GM12878 (cell line): ENCODE measurements at regions not wholly inside any gene's neighbourhood (a gene's known extent, or its start where the extent isn't known, plus 50 kb on each side); places are given as distances from the start of the nearest gene placed in this dataset.

Experiments
- ATAC-seq: fragments of 200-7000 bp; cut with Tn5 transposase; 3 replicates; pipeline ENCODE4 v1.9.1; 2020; ENCODE audit warnings: mild to moderate bottlenecking, moderate library complexity
- BruUV-seq: library from RNA; stranded (reverse); fragments of 400-500 nt; replicated peaks from 2 replicates; lab custom pipeline; 2021; lab: Mats Ljungman, UMichigan
- CTCF ChIA-PET: fragments of 300-600 bp; sonication (Branson Sonifier 250); formaldehyde crosslinking; extraction: SDS; loops from one replicate; lab custom pipeline; 2021; ENCODE audit warnings: inconsistent platforms; lab: Yijun Ruan, JAX
- POLR2A ChIA-PET: fragments of 350-600 bp; formaldehyde crosslinking; extraction: SDS; loops from one replicate; lab custom pipeline; 2021; ENCODE audit warnings: inconsistent platforms; lab: Charles Lee
- RAD21 ChIA-PET: fragments of 300-600 bp; sonication (Branson Sonifier 250); formaldehyde crosslinking; loops from one replicate; lab custom pipeline; 2023; ENCODE audit warnings: antibody characterized with exemption; ENCODE audit not compliant: unreplicated experiment; lab: Charles Lee
- SMC1A ChIA-PET: fragments of 300-600 bp; sonication (Branson Sonifier 250); formaldehyde crosslinking; loops from one replicate; lab custom pipeline; 2023; ENCODE audit not compliant: unreplicated experiment, uncharacterized antibody; lab: Charles Lee
- DNase-seq: peaks from one replicate; pipeline ENCODE4 v3.0.0-alpha.2; 2011; ENCODE audit warnings: low read depth, low spot score
- FAIRE-seq: peaks from 3 replicates; lab custom pipeline; 2011; peaks lifted over from hg19 to GRCh38; lab: Jason Lieb, UNC
- H2AFZ ChIP-seq: 2 replicates; pipeline ENCODE4 v1.6.0; 2011; ENCODE audit warnings: low read depth, low read length, control low read depth; ENCODE audit not compliant: control insufficient read depth
- H3K27ac ChIP-seq: 2 replicates; pipeline ENCODE4 v1.5.1; 2011; ENCODE audit warnings: control low read depth; ENCODE audit not compliant: control insufficient read depth, insufficient read depth
- H3K27me3 ChIP-seq, 2 experiments: replicated peaks in 1 of 2; 2 replicates each; pipeline versions ENCODE4 v1.6.0 to v1.6.1; 2011; ENCODE audit warnings: low read length in 1 of 2; ENCODE audit not compliant: control insufficient read depth in 2 of 2, insufficient read depth in 2 of 2
- H3K36me3 ChIP-seq, 2 experiments: 2 replicates each; pipeline ENCODE4 v1.5.1; 2011; ENCODE audit warnings: low read length in 1 of 2; ENCODE audit not compliant: control insufficient read depth in 2 of 2, insufficient read depth in 2 of 2
- H3K4me1 ChIP-seq: 2 replicates; pipeline ENCODE4 v1.6.1; 2011; ENCODE audit warnings: mild to moderate bottlenecking, low read length, moderate library complexity, mixed read lengths; ENCODE audit not compliant: control insufficient read depth, insufficient read depth
- H3K4me2 ChIP-seq: 2 replicates; pipeline ENCODE4 v1.6.0; 2011; ENCODE audit warnings: control low read depth; ENCODE audit not compliant: control insufficient read depth, insufficient read depth
- H3K4me3 ChIP-seq: fragments of 200-600 bp; sonication (generic); 2 replicates; pipeline ENCODE4 v1.5.1; 2016
- H3K79me2 ChIP-seq: 2 replicates; pipeline ENCODE4 v1.6.0; 2011; ENCODE audit warnings: low read length; ENCODE audit not compliant: control insufficient read depth, insufficient read depth
- H3K9ac ChIP-seq: 2 replicates; pipeline ENCODE4 v1.8.0; 2011; ENCODE audit warnings: low read length, control low read depth, mixed read lengths; ENCODE audit not compliant: control insufficient read depth, insufficient read depth
- H3K9me3 ChIP-seq: replicated peaks from 3 replicates; pipeline ENCODE4 v1.5.1; 2011; ENCODE audit warnings: mild to moderate bottlenecking, low read length; ENCODE audit not compliant: control insufficient read depth, insufficient read depth
- H4K20me1 ChIP-seq: 2 replicates; pipeline ENCODE4 v1.6.0; 2011; ENCODE audit not compliant: control insufficient read depth, insufficient read depth
- CHD2 ChIP-seq: IDR thresholded peaks from 2 replicates; pipeline ENCODE4 v1.6.1; 2011; ENCODE audit warnings: low read depth, low read length, improper control_type of control experiment, borderline replicate concordance
- CTCF ChIP-seq, 3 experiments: IDR thresholded peaks in 2 of 3; conservative IDR thresholded peaks in 1 of 3; 2 replicates each; pipeline ENCODE4 v1.5.1; 2011; ENCODE audit warnings: low read depth in 3 of 3, low read length in 3 of 3, mild to moderate bottlenecking in 3 of 3, control low read depth in 2 of 3, moderate library complexity in 2 of 3, inconsistent platforms in 1 of 3, mixed read lengths in 1 of 3; ENCODE audit not compliant: control insufficient read depth in 2 of 3, insufficient read depth in 1 of 3; ENCODE audit errors: extremely low read depth in 1 of 3
- GABPA ChIP-seq: IDR thresholded peaks from 2 replicates; pipeline ENCODE4 v1.6.1; 2014; ENCODE audit warnings: antibody characterized with exemption, low read depth, mild to moderate bottlenecking, inconsistent platforms
- JUNB ChIP-seq: IDR thresholded peaks from 2 replicates; pipeline ENCODE4 v1.6.1; 2016; ENCODE audit warnings: antibody characterized with exemption, mild to moderate bottlenecking
- WGBS: methylation state at CpG from one replicate; pipeline ENCODE4 v1.1.6; 2016; ENCODE audit warnings: low lambda C conversion rate; ENCODE audit not compliant: insufficient replicate concordance, insufficient coverage; ENCODE audit errors: missing lambda C conversion rate; 5-methylcytosine and 5-hydroxymethylcytosine counted together
- in situ Hi-C: fragments of 300-500 bp; cut with MboI; formaldehyde crosslinking; loops from 9 replicates; pipeline ENCODE4 v1.14.3; 2018; ENCODE audit warnings: mixed read lengths
- intact Hi-C: fragments of 100-400 bp; cut with micrococcal nuclease; formaldehyde crosslinking; loops from one replicate; pipeline ENCODE4 v1.14.2; 2022; ENCODE audit not compliant: unreplicated experiment

- no peak for FAIRE-seq
- ChIA-PET CTCF (no interaction called here), POLR2A (no interaction called here)
- in situ Hi-C loops, result no loop called here
- Histone ChIP-seq H3K27ac (no peak overlapping the region), H2AFZ (no peak overlapping the region)
- TF ChIP-seq GABPA, result no peak
- TF ChIP-seq, all 136 proteins: peak for 0
- H3K36me3 ChIP-seq, result no peaks in the 10 kb centered on the region
- BruUV-seq, result no TSS peak
- no peaks in the 10 kb centered on the region for H3K9me3 ChIP-seq
- WGBS, result 30% methylated on average over 3 of the region's 3 CpGs
- ChIA-PET RAD21 (no interaction called here), SMC1A (interaction anchor here (0.5 kb wide), 1 partner anchor 574 kb away, joined by 3 read pairs; no protein-coding TSS in a partner anchor)
- DNase-seq, result no peak
- H3K79me2 ChIP-seq, result no peaks in the 10 kb centered on the region
- no peak overlapping the region for H3K4me2 ChIP-seq
- H4K20me1 ChIP-seq, result no peaks in the 10 kb centered on the region
- no peak overlapping the region for H3K4me3 ChIP-seq
- H3K27me3 ChIP-seq, result no peaks in the 10 kb centered on the region
- ATAC-seq, result no peak
- no peaks in the 10 kb centered on the region for H3K4me1 ChIP-seq
- intact Hi-C loops, result loop anchor here (10.0 kb wide), 1 partner anchor 56 kb away; no protein-coding TSS in a partner anchor
- H3K9ac ChIP-seq, result no peak overlapping the region
Measured at GRCh38 chr5:51678330-51678729, 295.1 kb downstream of the ISL1 start.

GRCh38 chr5:51679286-51679685 lies 296.0 kb downstream of the ISL1 start:
- no peak overlapping the region for H3K4me2 ChIP-seq
- CTCF ChIA-PET, result no interaction called here
- no peak overlapping the region for H3K4me3 ChIP-seq
- TF ChIP-seq JUNB (no peak), CHD2 (no peak), CTCF (IDR thresholded peaks at IDR 0.05 in 2 of 3, conservative IDR thresholded peaks at IDR 0.05 in 1 of 3; ENCODE audit: control insufficient read depth in 2 of 3, extremely low read depth in 1 of 3, insufficient read depth in 1 of 3, low read depth in 3 of 3, low read length in 3 of 3) (no peak)
- H4K20me1 ChIP-seq, result no peaks in the 10 kb centered on the region
- SMC1A ChIA-PET, result no interaction called here
- H3K79me2 ChIP-seq, result no peaks in the 10 kb centered on the region
- H3K27me3 ChIP-seq, result no peaks in the 10 kb centered on the region
- ATAC-seq, result no peak
- H3K27ac ChIP-seq, result no peak overlapping the region
- FAIRE-seq, result no peak
- H3K36me3 ChIP-seq, result no peaks in the 10 kb centered on the region
- H3K9me3 ChIP-seq, result no peaks in the 10 kb centered on the region
- no peak overlapping the region for H3K9ac ChIP-seq
- no peaks in the 10 kb centered on the region for H3K4me1 ChIP-seq
- in situ Hi-C loops, result no loop called here
- POLR2A ChIA-PET, result no interaction called here
- no peak overlapping the region for H2AFZ ChIP-seq
- no peak for DNase-seq
- no TSS peak for BruUV-seq
- intact Hi-C loops, result loop anchor here (10.0 kb wide), 1 partner anchor 56 kb away; no protein-coding TSS in a partner anchor
- RAD21 ChIA-PET, result no interaction called here
